Smooth muscle cell of the brain vasculature (primary cell): ENCODE measurements at regions not wholly inside any gene's neighbourhood (a gene's known extent, or its start where the extent isn't known, plus 50 kb on each side); places are given as distances from the start of the nearest gene placed in this dataset.

Experiments
- DNase-seq: peaks from one replicate; pipeline ENCODE4 v3.0.0-alpha.2; 2012; ENCODE audit warnings: low read depth, low spot score

- no peak for DNase-seq
Measured at GRCh38 chr16:59242556-59242955, 508.4 kb upstream of the GOT2 start.

DNA sequence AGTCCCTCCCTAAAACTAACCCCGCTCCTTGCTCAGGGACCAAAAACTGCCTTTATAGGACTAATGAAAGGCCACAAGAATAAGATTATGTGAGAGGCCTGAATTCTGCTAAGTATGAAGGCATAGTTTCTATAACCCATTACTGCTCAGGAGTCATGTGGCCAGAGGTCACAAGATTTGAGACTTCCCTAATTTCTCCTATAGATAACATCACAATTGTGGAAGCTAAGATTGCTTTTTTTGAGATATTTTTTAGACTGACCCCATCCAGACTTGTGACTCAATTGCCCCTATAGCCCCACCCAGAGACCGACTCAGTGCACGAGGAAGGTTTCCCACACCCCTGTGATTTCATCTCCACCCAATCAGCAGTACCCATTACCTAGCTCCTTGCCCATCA lies 504.1 kb upstream of the GOT2 start:
- DNase-seq: no peak

- no peak for DNase-seq
Measured at GRCh38 chr16:59236804-59237458, 502.8 kb upstream of the GOT2 start.

DNA sequence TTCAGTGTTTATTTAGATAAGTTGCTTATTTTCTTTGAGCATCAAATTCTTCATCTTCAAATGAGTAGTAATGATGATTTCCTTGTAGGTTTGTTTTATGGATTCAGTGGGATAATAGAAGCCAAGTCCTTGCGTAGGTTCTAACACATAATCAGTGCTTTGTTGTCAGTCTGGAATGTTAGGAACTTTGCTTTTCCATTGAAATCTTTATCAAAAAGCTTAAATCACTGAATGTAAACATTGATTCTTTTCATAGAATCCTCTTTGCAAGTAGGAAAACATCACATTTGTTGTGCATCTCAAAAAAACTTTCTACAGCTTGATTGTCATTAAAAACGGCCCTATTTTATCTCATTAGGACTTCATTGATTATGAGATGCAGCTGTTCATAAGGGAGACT lies 490.3 kb upstream of the GOT2 start:
- DNase-seq: no peak

GRCh38 chr16:59220011-59220410 lies 485.9 kb upstream of the GOT2 start:
- DNase-seq: no peak

- no peak for DNase-seq
Measured at GRCh38 chr16:59216291-59216690, 482.2 kb upstream of the GOT2 start.

DNA sequence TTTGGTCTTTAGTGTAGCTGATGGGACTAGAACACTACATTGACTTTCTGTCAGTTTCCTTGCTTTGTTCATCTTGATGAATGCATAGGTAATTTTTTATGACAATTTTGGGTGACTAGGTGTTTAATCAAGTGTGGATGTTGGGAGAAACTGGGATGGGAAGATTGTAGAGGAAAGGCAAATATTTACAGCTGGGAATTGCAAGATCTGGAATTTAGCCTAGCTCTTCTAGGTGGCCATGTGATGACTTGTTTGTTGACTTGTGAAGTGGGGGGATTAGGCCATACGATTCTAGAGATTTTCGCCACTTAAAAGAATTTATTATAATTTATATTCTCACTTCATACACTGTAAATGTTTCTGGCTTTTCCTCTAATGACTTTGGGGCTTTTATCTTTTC lies 480.3 kb upstream of the GOT2 start:
- no peak for DNase-seq

DNA sequence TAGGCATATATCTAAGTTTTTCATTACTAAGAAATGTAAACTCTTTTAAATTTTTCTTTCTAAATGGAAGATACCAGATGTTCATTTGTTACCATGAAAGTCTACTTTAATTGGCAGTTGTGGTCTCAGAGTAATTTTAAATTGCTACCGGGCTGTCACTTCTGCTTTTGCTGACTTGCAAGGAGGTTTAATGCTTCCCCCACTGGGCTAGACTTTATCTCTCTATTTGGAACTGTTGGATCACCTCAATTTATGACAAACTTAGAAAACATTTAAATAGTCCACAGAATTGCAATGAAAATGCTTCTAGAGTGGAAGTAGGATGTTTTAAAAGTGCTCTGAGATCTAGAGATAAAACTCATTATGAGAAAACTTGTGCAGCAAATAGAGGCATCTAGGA lies 479.8 kb upstream of the GOT2 start:
- no peak for DNase-seq

DNA sequence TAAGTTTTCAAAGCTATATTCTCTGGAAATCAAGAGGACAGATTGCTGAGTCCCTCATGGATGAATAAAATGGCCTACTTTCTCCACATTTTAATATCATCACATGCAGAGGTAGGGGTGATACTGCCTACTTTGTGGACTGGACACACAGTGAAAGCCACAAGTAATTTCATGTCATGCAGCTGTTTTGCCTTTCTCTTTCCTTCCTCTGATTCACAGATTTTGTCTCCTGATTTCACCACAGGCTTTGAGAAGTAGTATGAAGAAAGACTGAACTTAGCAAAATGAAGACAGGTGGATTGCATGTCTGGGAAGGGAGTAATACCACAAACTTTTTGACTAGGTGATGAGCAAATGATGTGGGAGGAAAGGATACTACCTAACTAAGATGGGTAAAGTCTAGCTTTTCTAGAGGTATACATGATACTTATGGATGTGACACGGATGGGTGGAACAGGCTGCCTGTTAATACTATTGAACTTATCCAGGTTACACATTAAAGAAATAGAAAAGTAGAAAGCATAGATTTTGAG lies 478.4 kb upstream of the GOT2 start:
- no peak for DNase-seq

GRCh38 chr16:59210955-59211541 lies 476.9 kb upstream of the GOT2 start:
- peak; percentile 37 for DNase-seq

DNA sequence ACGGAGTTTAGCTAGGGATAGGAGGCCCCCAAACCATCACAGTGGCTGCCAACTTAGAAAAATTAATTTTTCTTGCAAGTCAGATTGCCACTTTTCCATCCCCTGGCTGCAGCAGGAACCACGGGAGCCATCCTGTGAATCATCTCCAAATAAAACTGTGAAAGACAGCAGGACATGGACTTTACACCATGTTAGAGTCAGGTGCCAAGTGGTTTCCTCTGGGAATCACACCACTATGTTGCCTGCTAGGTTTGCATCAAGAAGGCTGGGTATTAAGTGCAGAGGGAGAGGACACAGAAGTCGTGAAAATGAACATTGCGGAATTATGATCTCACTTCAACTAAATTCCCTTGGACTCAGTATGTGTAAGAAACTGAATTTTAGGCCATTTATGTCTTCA lies 471.3 kb upstream of the GOT2 start:
- no peak for DNase-seq

GRCh38 chr16:59204589-59204988 lies 470.5 kb upstream of the GOT2 start:
- no peak for DNase-seq

DNA sequence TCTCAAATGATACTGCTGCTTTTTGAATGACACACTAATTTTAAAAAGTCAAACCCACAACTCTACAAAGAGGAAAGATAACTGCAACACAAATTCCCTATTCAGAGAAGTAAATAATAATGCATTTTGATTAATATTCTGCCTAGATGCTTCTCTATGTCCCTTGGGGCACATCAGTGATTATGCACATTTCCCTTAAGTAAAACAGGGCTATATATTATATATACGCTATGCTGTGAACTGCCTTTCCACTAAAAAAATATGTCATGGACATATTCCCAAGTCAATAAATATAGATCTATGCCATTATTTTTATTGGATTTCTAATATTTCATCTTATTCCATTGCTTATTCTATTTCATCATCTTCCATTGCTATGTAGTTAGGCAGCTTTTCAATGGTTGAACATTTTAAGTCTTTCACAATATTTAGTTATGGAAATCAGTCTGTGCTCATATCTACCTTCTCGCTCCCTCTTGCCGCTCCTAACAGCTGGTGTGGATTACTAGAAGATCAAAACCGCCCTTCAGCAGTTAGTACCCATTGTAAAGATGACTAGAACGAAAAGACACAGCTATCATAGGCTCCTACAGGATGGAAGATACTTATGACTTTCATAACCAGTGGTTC lies 468.2 kb upstream of the GOT2 start:
- no peak for DNase-seq

DNA sequence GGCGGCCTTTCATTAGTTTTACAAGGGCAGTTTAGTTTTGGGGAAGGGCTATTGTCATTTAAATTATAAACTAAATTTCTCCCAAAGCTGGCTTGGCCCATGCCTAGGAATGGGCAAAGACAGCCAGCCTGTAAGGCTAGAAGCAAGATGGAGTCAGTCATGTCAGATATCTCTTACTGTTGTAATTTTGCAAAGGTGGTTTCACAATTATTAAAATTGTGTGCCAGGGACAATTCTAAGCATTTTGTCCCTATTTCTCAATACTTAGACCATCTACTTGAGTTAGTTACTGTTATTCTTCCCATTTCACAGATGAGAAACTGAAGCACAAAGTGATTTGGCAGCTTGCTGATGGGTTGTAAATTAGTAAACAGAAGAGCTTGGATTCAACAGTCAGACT lies 467.7 kb upstream of the GOT2 start:
- DNase-seq: no peak

DNA sequence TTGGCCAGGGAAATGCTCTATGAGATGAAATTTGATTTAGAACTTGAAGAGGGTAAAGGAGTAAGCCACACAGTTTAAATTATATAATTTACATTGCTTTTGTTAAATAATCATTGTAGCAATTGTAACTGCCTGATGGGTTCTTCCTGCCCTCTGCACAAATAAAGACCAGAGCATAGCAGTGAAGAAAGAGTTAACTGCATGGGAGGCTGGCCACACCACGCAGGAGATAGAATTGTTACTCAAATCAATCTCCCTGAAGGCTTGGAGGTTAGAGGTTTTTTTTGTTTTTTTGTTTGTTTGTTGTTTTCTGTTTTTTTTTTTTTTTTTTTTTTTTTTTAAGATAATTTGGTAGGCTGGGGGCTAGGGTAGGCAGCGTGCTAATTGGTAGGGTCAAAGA lies 467.0 kb upstream of the GOT2 start:
- DNase-seq: no peak

GRCh38 chr16:59198487-59198886 lies 464.4 kb upstream of the GOT2 start:
- DNase-seq: no peak

- no peak for DNase-seq
Measured at GRCh38 chr16:59195242-59195641, 461.1 kb upstream of the GOT2 start.

GRCh38 chr16:59193637-59194036 lies 459.5 kb upstream of the GOT2 start:
- DNase-seq: no peak

DNA sequence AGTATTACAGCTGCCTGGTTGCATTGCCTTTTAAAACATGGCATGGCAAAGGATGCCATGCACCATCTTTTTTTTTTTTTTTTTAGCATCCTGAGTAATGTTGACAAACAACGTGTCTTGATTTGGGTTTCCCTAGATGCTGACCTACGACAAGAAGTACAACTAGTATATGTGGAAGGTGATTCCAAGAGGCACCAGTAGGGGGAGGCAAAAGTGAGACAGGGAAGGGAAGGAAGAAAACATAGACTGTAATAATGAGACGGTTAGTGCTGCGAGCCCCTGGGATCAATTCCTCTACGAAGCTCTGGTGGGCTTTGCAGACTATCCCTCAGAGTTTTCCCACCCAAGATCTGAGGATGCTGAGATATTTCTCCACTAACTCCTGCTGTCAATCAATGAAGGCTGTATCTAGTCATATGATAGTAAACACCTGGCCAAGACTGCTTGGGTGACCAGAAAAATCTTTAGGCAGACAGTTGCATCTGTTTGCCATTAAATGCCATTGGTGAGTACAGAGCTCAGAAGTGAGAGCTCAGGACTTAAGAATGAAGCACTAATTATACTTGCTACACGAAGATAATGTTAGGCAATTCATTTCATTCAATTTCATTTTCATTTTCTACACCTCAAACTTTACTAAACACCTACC lies 458.6 kb upstream of the GOT2 start:
- no peak for DNase-seq

DNA sequence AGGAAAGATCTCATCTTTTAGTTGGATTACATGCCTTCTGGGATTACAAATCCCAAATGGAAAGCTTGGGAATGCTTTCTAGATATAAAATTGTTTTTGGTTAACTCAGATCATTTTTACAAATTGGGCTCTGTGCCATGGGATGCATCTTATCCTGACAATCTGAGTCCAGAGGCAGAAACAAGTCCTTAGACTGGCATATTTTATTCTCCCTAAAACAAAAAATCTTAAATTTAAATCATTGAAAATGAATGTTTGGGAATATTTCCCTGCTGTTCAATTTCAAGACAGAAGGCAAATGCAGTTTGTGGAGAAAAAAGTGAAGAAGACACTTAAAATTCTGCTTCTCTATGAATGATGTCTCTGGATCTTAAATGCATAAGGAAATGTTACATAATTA lies 456.6 kb upstream of the GOT2 start:
- no peak for DNase-seq

DNA sequence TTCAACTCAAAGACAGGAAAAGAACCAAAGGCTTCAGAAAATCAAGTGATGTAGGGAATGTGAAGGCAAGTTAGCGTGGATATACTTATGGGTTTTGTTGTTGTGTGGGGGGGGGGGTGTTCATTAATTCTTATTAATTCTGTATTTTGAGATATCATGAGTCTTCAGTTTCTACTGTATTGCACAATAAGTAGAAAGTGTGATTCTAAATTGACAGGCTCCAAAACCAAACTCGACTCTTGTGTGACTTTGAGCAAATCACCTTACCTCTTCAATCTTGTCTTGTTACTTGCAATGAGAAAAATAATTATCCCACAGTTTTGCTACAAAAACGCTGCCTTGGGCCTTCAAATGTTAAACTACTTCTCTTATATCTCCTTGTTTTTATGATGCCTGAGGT lies 453.9 kb upstream of the GOT2 start:
- DNase-seq: no peak

- DNase-seq: no peak
Measured at GRCh38 chr16:59181821-59182420, 447.8 kb upstream of the GOT2 start.
